Prostate gland (tissue), 2 donors: ENCODE measurements at regions not wholly inside any gene's neighbourhood (a gene's known extent, or its start where the extent isn't known, plus 50 kb on each side); places are given as distances from the start of the nearest gene placed in this dataset.

Experiments used
- POLR2A ChIP-seq: fragments of 450-650 bp; IDR thresholded peaks from one replicate; pipeline ENCODE4 v1.6.1; 2016; ENCODE audit warnings: antibody characterized with exemption, mild to moderate bottlenecking
- POLR2AphosphoS5 ChIP-seq: sonication (generic); formaldehyde crosslinking; IDR thresholded peaks from one replicate; pipeline ENCODE4 v1.6.1; 2017; ENCODE audit warnings: antibody characterized with exemption
- TF ChIP-seq, protein P1 (sequence below), 4 experiments: fragments of 200-600 bp in 2 of 4; fragments of 450-650 bp in 2 of 4; sonication (generic) in 2 of 4; IDR thresholded peaks; 1 replicate in 3 of 4; 2 replicates in 1 of 4; pipeline ENCODE4 v1.5.1; 2016 to 2019; ENCODE audit warnings: antibody characterized with exemption in 4 of 4, mild to moderate bottlenecking in 2 of 4, moderate library complexity in 2 of 4

DNA sequence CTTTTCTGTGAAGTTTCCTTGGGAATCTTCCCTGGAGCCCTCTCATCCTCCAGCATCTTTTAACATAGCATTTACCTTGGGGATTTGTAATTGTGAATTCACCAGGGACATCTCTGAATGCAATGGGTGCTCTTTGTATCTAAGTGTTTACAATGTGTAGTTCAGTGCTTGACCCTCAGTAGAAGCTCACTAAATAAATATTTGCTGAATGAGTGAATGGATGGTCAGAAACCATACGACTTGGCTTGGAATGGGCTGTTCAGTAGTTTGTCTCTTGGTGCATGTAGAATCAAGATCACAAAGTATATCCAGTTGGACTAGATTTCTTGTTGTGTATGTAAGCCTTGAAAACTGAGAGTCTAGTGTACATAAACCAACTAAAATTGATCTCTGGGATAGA lies 81.8 kb upstream of the MEF2C start:
- TF ChIP-seq POLR2A (no peak), POLR2AphosphoS5 (no peak)
- TF ChIP-seq, protein P1, sequence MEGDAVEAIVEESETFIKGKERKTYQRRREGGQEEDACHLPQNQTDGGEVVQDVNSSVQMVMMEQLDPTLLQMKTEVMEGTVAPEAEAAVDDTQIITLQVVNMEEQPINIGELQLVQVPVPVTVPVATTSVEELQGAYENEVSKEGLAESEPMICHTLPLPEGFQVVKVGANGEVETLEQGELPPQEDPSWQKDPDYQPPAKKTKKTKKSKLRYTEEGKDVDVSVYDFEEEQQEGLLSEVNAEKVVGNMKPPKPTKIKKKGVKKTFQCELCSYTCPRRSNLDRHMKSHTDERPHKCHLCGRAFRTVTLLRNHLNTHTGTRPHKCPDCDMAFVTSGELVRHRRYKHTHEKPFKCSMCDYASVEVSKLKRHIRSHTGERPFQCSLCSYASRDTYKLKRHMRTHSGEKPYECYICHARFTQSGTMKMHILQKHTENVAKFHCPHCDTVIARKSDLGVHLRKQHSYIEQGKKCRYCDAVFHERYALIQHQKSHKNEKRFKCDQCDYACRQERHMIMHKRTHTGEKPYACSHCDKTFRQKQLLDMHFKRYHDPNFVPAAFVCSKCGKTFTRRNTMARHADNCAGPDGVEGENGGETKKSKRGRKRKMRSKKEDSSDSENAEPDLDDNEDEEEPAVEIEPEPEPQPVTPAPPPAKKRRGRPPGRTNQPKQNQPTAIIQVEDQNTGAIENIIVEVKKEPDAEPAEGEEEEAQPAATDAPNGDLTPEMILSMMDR (IDR thresholded peaks at IDR 0.05): no peak
